ENCODE measurements at regions not wholly inside any gene's neighbourhood (a gene's known extent, or its start where the extent isn't known, plus 50 kb on each side); places are given as distances from the start of the nearest gene placed in this dataset.

GRCh38 chrX:97685753-97686152 lies 802.0 kb downstream of the RPA4 start:
- Histone ChIP-seq H4K20me1 (ENCODE audit: control insufficient read depth, extremely low read depth, insufficient read depth, low read length) (no peaks in the 10 kb centered on the region), H3K9me3 (ENCODE audit: control insufficient read depth, insufficient read depth, low read depth, low read length) (no peaks in the 10 kb centered on the region), H3K9ac (ENCODE audit: insufficient read depth, low read length) (no peak overlapping the region), H3K4me1 (ENCODE audit: control insufficient read depth, extremely low read depth, insufficient read depth, low read length) (no peaks in the 10 kb centered on the region), H3K27ac (ENCODE audit: insufficient read depth, low read length) (no peak overlapping the region), H3K36me3 (ENCODE audit: control insufficient read depth, insufficient read depth, low read length) (no peaks in the 10 kb centered on the region), H3K27me3 (ENCODE audit: control insufficient read depth, insufficient read depth, low read length) (no peaks in the 10 kb centered on the region), H3K79me2 (ENCODE audit: control insufficient read depth, insufficient read depth, low read length) (no peaks in the 10 kb centered on the region), H2AFZ (ENCODE audit: low read length) (no peak overlapping the region), H3K4me2 (ENCODE audit: extremely low read depth, insufficient read depth, low read length) (no peak overlapping the region), H3K4me3 (replicated peaks in 1 of 4; ENCODE audit: control extremely low read depth in 1 of 4, insufficient read depth in 1 of 4, low read depth in 3 of 4, low read length in 4 of 4) (no peak overlapping the region)
- peak; percentile 23 to 47 for DNase-seq (ENCODE audit: low read depth in 2 of 2)
- TF ChIP-seq EZH2 (IDR thresholded peaks at IDR 0.05; ENCODE audit: low read length, missing control alignments) = no peak
- peak; percentile 53 to 66 for TF ChIP-seq CTCF (conservative IDR thresholded peaks at IDR 0.05 in 1 of 2, IDR thresholded peaks at IDR 0.05 in 1 of 2; ENCODE audit: low read depth in 1 of 2, low read length in 2 of 2)

- no peaks in the 10 kb centered on the region for H3K79me2 ChIP-seq (ENCODE audit: control insufficient read depth, insufficient read depth, low read length)
- H3K4me3 ChIP-seq (replicated peaks in 1 of 4; ENCODE audit: control extremely low read depth in 1 of 4, insufficient read depth in 1 of 4, low read depth in 3 of 4, low read length in 4 of 4) = no peak overlapping the region
- H3K9ac ChIP-seq (ENCODE audit: insufficient read depth, low read length) = no peak overlapping the region
- DNase-seq (ENCODE audit: low read depth in 2 of 2) = no peak
- H4K20me1 ChIP-seq (ENCODE audit: control insufficient read depth, extremely low read depth, insufficient read depth, low read length) = no peaks in the 10 kb centered on the region
- no peak overlapping the region for H3K4me2 ChIP-seq (ENCODE audit: extremely low read depth, insufficient read depth, low read length)
- no peak overlapping the region for H2AFZ ChIP-seq (ENCODE audit: low read length)
- no peak overlapping the region for H3K27ac ChIP-seq (ENCODE audit: insufficient read depth, low read length)
- no peaks in the 10 kb centered on the region for H3K36me3 ChIP-seq (ENCODE audit: control insufficient read depth, insufficient read depth, low read length)
- no peak for TF ChIP-seq CTCF (conservative IDR thresholded peaks at IDR 0.05 in 1 of 2, IDR thresholded peaks at IDR 0.05 in 1 of 2; ENCODE audit: low read depth in 1 of 2, low read length in 2 of 2)
- TF ChIP-seq EZH2 (IDR thresholded peaks at IDR 0.05; ENCODE audit: low read length, missing control alignments) = no peak
- no peaks in the 10 kb centered on the region for H3K27me3 ChIP-seq (ENCODE audit: control insufficient read depth, insufficient read depth, low read length)
- no peaks in the 10 kb centered on the region for H3K4me1 ChIP-seq (ENCODE audit: control insufficient read depth, extremely low read depth, insufficient read depth, low read length)
- no peaks in the 10 kb centered on the region for H3K9me3 ChIP-seq (ENCODE audit: control insufficient read depth, insufficient read depth, low read depth, low read length)
These were observed 808.3 kb downstream of the RPA4 start for GRCh38 chrX:97691901-97692455.

GRCh38 chrX:97692575-97692974 lies 808.9 kb downstream of the RPA4 start:
- Histone ChIP-seq H3K4me1 (ENCODE audit: control insufficient read depth, extremely low read depth, insufficient read depth, low read length) (no peaks in the 10 kb centered on the region), H3K4me3 (replicated peaks in 1 of 4; ENCODE audit: control extremely low read depth in 1 of 4, insufficient read depth in 1 of 4, low read depth in 3 of 4, low read length in 4 of 4) (no peak overlapping the region), H3K27ac (ENCODE audit: insufficient read depth, low read length) (no peak overlapping the region), H3K27me3 (ENCODE audit: control insufficient read depth, insufficient read depth, low read length) (no peaks in the 10 kb centered on the region), H3K36me3 (ENCODE audit: control insufficient read depth, insufficient read depth, low read length) (no peaks in the 10 kb centered on the region), H3K9ac (ENCODE audit: insufficient read depth, low read length) (no peak overlapping the region), H3K79me2 (ENCODE audit: control insufficient read depth, insufficient read depth, low read length) (no peaks in the 10 kb centered on the region), H4K20me1 (ENCODE audit: control insufficient read depth, extremely low read depth, insufficient read depth, low read length) (no peaks in the 10 kb centered on the region), H2AFZ (ENCODE audit: low read length) (no peak overlapping the region), H3K4me2 (ENCODE audit: extremely low read depth, insufficient read depth, low read length) (no peak overlapping the region), H3K9me3 (ENCODE audit: control insufficient read depth, insufficient read depth, low read depth, low read length) (no peaks in the 10 kb centered on the region)
- DNase-seq (ENCODE audit: low read depth in 2 of 2) = no peak
- no peak for TF ChIP-seq EZH2 (IDR thresholded peaks at IDR 0.05; ENCODE audit: low read length, missing control alignments)
- TF ChIP-seq CTCF (conservative IDR thresholded peaks at IDR 0.05 in 1 of 2, IDR thresholded peaks at IDR 0.05 in 1 of 2; ENCODE audit: low read depth in 1 of 2, low read length in 2 of 2) = no peak
